ENCODE measurements at regions not wholly inside any gene's neighbourhood (a gene's known extent, or its start where the extent isn't known, plus 50 kb on each side); places are given as distances from the start of the nearest gene placed in this dataset.

GRCh38 chr10:3357737-3358136 is 185.2 kb upstream of the PITRM1 start:
- DNase-seq (ENCODE audit: low read depth in 1 of 2, low spot score in 1 of 2), result peak in 1 of 2 experiments; percentile 35
- H3K27me3 ChIP-seq (ENCODE audit: insufficient read depth, poor library complexity, severe bottlenecking), result no peaks in the 10 kb centered on the region
- no peak overlapping the region for H3K27ac ChIP-seq (replicated peaks)
- TF ChIP-seq GABPA (IDR thresholded peaks at IDR 0.05; ENCODE audit: low read depth), result no peak
- no peak for TF ChIP-seq REST (IDR thresholded peaks at IDR 0.05; ENCODE audit: insufficient replicate concordance, low read depth)
- TF ChIP-seq POLR2AphosphoS5 (IDR thresholded peaks at IDR 0.05; ENCODE audit: low read depth), result no peak
- no peak for TF ChIP-seq SPI1 (IDR thresholded peaks at IDR 0.05; ENCODE audit: borderline replicate concordance, low read depth)
- TF ChIP-seq, protein P1, sequence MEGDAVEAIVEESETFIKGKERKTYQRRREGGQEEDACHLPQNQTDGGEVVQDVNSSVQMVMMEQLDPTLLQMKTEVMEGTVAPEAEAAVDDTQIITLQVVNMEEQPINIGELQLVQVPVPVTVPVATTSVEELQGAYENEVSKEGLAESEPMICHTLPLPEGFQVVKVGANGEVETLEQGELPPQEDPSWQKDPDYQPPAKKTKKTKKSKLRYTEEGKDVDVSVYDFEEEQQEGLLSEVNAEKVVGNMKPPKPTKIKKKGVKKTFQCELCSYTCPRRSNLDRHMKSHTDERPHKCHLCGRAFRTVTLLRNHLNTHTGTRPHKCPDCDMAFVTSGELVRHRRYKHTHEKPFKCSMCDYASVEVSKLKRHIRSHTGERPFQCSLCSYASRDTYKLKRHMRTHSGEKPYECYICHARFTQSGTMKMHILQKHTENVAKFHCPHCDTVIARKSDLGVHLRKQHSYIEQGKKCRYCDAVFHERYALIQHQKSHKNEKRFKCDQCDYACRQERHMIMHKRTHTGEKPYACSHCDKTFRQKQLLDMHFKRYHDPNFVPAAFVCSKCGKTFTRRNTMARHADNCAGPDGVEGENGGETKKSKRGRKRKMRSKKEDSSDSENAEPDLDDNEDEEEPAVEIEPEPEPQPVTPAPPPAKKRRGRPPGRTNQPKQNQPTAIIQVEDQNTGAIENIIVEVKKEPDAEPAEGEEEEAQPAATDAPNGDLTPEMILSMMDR (IDR thresholded peaks at IDR 0.05; ENCODE audit: insufficient read depth, low read length), result no peak
- H3K4me3 ChIP-seq (replicated peaks; ENCODE audit: insufficient read depth, low read length), result no peak overlapping the region

- no peak for TF ChIP-seq SPI1 (IDR thresholded peaks at IDR 0.05; ENCODE audit: borderline replicate concordance, low read depth)
- TF ChIP-seq REST (IDR thresholded peaks at IDR 0.05; ENCODE audit: insufficient replicate concordance, low read depth), result no peak
- no peak for TF ChIP-seq POLR2AphosphoS5 (IDR thresholded peaks at IDR 0.05; ENCODE audit: low read depth)
- no peak for TF ChIP-seq GABPA (IDR thresholded peaks at IDR 0.05; ENCODE audit: low read depth)
- TF ChIP-seq, protein P1 (IDR thresholded peaks at IDR 0.05; ENCODE audit: insufficient read depth, low read length), result no peak
- Histone ChIP-seq H3K27ac (replicated peaks) (no peak overlapping the region), H3K27me3 (ENCODE audit: insufficient read depth, poor library complexity, severe bottlenecking) (no peaks in the 10 kb centered on the region), H3K4me3 (replicated peaks; ENCODE audit: insufficient read depth, low read length) (no peak overlapping the region)
- no peak for DNase-seq (ENCODE audit: low read depth in 1 of 2, low spot score in 1 of 2)
Observed at GRCh38 chr10:3355536-3355935, 183.0 kb upstream of the PITRM1 start.

DNA sequence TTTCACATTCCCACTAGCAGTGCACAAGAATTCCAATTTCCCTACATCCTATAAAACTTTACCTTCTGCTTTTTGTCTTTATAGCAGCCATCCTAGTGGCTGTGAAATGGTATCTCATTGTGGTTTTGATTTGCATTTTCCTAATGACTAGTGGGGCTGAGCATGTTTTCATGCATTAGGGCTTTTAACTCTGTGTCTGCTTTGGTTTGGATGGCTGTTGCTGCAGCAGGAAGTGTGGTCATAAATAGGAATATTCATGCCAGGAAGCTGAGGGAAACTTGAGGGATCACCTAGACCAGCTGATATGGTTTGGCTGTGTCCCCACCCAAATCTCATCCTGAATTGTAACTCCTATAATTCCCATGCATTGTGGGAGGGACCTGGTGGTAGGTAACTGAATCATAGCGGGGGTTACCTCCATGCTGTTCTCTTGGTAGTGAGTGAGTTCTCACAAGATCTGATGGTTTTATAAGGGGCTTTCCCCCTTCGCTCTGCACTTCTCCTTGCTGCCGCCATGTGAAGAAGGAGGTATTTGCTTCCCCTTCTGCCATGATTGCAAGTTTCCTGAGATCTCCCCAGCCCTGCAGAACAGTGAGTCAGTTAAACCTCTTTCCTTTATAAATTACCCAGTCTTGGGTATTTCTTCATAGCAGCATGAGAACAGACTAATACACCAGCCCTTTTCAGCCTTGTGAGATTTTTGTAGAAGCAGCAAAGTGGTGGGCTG is 181.8 kb upstream of the PITRM1 start:
- TF ChIP-seq POLR2AphosphoS5 (IDR thresholded peaks at IDR 0.05; ENCODE audit: low read depth) (no peak), SPI1 (IDR thresholded peaks at IDR 0.05; ENCODE audit: borderline replicate concordance, low read depth) (no peak), GABPA (IDR thresholded peaks at IDR 0.05; ENCODE audit: low read depth) (no peak), REST (IDR thresholded peaks at IDR 0.05; ENCODE audit: insufficient replicate concordance, low read depth) (no peak)
- TF ChIP-seq, protein P1 (IDR thresholded peaks at IDR 0.05; ENCODE audit: insufficient read depth, low read length), result no peak
- Histone ChIP-seq H3K27ac (replicated peaks) (no peak overlapping the region), H3K27me3 (ENCODE audit: insufficient read depth, poor library complexity, severe bottlenecking) (no peaks in the 10 kb centered on the region), H3K4me3 (replicated peaks; ENCODE audit: insufficient read depth, low read length) (no peak overlapping the region)
- DNase-seq (ENCODE audit: low read depth in 1 of 2, low spot score in 1 of 2), result peak in 1 of 2 experiments; percentile 3
